HG03469 (cell line): ENCODE measurements at regions not wholly inside any gene's neighbourhood (a gene's known extent, or its start where the extent isn't known, plus 50 kb on each side); places are given as distances from the start of the nearest gene placed in this dataset.
A peak's percentile ranks its signal among the peaks of the same experiment; 100 is the strongest.

Experiments
- ATAC-seq: cut with Tn5 transposase; IDR thresholded peaks from one replicate; pipeline ENCODE4 v1.9.1; 2021; ENCODE audit warnings: mild to moderate bottlenecking, moderate library complexity, moderate number of reproducible peaks; ENCODE audit not compliant: unreplicated experiment

DNA sequence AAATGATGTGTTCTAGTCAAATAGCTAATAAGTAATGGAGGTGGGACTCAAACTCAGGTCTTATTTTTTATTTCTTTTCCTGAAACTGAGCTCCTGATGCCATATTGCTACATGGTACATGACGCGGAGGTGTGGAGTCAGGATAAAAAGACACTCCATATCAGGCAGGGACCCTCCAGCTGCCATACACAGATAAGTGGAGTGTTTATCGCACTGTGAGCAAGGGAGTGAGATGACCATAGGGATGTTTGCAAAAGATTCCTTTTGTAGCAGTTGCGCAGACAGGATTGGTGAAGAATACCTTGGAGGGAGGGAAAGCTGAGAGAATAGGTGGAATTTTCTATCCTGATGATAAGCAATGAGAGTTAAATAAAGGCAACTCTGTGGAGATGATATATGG lies 657.2 kb downstream of the RNF144A start:
- ATAC-seq: no peak

GRCh38 chr2:7577769-7578168 lies 660.6 kb downstream of the RNF144A start:
- no peak for ATAC-seq

DNA sequence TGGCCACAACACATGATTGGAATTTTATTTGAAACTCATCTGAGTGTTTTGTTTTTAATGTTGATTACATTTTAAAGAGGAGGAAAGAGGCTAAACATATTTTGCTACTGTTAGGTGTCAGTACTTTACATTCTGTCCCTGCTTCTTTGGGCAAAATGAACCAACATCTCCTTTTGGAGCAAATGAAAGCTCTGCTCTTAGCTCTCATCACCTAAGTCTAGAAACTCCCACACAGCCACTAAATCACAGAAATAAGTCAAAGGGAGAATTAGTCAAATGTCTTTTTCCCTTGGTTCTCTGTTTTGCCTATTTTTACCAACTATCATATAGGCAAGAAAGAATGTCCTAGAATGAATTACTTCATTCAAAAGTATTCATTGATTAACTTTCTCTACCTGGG lies 666.8 kb downstream of the RNF144A start:
- no peak for ATAC-seq

DNA sequence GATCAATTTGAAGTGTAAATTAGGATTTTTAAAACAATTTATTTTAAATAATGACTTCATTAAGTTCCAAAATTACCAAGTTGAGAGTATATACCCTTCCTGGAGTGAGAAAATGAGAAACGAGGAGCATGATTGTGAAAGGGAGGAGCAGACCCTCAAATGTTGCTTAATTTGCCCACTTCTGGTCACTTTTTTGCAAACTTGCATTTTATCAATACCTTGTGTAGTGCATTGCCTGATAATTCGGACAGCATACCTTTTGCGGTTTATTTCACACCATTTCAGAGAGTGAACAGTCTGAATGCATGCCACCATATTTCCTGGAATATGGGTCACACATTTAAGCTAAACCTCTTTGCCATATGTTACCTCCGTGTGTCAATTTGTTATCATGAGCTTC lies 669.7 kb downstream of the RNF144A start:
- ATAC-seq: no peak

- ATAC-seq: no peak
These were observed 671.1 kb downstream of the RNF144A start for GRCh38 chr2:7588295-7588694.

GRCh38 chr2:7592618-7593140 lies 675.5 kb downstream of the RNF144A start:
- ATAC-seq: no peak

- ATAC-seq: no peak
These were observed 676.1 kb downstream of the RNF144A start for GRCh38 chr2:7593360-7593759.

DNA sequence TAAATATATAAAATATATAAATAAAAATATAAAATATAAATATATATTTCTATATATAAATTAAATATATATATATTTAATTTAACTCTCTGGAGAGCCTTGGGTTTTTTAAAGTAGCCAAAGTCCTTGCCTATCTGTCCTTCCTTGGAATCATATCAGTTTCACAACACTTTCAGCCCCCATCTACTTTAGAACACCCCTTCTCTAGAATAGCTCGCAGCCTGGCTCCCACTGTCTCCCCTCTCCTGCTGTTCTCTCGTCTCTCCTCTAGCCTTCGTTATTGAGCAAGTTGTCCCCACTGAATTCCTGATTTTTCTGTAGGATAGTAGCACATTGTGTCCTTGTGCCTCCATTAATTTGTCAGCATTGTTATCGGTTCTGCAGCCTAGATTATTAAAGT lies 677.0 kb downstream of the RNF144A start:
- no peak for ATAC-seq

DNA sequence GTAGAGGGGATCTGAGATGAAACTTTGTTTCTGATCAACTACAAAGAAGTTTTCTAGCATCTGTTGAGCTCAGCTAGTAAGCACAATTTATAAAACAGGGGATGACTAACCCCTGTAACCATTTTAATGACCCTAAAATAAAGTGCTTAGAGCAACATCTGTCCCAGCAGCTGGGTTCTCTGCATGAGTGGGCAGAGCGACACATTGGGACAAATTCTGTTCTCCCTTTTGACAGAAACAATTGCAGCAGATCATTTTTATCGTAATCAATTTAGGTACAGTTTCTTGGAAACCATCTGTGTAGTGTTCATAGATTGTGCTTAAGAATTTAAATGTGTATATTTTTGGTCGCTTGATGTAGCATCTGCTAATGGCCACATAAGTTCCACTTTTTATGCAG lies 678.0 kb downstream of the RNF144A start:
- ATAC-seq: no peak

DNA sequence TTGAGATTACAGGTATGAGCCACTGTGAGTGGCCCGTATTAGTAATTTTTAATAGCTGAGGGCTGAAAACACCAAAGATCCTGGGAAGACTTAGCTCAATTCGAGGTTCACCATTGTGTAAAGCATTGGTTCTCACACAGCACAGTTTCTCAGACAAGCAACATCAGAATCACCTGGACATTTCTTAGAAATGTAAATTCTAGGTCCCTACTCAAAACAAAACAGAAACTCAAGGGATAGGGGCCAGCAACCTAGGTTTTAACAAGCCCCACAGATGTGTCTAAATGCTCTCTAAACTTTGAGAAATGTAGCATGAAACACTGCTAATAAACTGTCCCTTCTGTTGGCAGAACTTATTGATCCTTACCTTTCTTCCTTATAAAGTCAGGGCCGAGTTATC lies 681.2 kb downstream of the RNF144A start:
- ATAC-seq: no peak

DNA sequence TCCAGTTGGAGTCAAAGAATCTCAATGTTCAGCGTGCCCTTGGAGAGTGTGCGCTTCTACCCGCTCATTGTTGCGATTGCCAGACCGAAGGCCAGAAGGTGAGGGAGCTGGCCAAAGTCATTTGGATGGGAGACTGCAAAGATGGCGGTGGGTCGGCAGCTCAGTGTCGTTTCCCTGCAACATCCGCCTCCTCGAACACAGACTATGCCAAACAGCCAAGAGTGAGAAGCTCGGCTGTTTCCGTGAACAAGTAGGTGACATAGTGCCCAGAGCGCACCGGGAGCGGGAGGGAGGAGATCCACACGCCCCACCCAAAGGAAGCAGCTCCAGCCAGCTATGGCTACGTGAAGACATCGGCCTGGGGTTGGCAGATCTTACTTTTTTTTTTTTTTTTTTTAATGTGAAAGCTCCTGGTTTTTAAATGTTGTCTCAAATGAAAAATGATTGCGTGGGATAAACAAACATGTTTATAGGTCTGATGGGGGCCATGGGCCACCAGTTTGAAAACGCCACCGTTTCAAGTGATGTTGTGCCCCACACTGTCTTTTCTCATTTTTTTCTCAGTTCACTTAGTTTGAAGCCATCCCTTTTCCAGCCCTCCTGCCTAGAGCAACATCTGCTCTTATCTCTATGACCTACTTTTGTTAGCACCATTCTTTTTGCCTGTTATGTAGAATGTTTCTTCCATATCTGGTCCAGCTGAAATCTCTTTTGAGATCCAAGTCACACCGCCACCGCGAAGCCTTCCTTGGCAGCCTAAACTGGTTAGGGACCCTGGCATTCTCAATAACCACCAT lies 682.4 kb downstream of the RNF144A start:
- no peak for ATAC-seq

- no peak for ATAC-seq
These were observed 684.8 kb downstream of the RNF144A start for GRCh38 chr2:7601990-7602389.

DNA sequence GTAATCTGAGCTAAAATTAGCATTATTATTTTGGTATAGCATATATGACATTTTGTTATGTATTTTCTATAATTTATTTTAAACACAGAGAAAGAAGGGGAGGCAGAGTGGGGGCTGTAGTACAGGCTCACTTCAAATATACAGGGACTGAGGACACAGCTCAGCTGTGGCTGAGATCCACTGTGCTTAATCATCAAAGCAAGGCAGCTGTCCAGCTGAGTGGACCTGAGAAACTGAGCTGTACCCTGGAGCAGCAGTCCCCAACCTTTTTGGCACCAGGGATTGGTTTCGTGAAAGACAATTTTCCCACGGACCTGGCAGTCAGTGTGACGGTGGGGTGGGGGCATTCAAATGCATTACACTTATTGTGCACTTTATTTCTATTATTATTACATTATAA lies 687.2 kb downstream of the RNF144A start:
- ATAC-seq: no peak

GRCh38 chr2:7607441-7608173 lies 690.4 kb downstream of the RNF144A start:
- no peak for ATAC-seq

GRCh38 chr2:7609556-7609955 lies 692.3 kb downstream of the RNF144A start:
- peak; percentile 42 for ATAC-seq

DNA sequence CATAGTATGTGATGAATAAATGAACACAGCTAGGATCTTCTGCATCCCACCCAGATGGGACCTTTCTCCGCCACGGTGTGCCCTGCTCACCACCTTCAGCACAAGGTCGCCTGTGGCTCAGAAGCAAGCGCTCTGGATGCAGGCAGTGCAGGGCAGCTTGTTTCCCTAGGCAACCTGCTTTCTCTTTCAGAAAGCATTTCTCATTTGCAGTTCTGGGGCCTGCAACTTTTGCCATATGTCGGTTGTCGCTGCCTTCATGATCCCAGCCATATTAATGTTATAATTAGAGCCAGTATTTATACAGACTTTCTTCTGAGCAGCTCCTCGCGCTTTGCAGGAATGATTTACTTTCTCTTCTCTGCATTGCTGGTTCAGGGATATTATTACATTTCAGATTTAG lies 692.8 kb downstream of the RNF144A start:
- peak; percentile 47 for ATAC-seq

DNA sequence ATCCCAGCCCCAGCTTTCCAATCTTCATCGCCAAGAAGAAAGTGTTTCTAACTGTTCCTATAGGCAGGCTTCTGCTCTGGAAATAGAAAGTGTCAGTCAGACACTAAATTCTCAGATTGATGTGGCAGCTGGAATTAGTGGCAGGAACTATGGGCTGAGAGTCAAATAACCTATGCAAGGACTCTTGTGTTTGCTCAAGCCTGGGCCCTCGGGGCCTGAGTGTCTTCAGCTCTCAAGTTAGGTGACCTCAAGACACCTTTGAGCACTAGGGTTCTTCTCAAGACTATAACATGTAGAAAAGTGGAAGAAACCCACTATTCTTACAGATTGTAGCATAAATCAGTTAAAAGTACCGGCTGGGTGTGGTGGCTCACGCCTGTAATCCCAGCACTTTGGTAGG lies 694.5 kb downstream of the RNF144A start:
- no peak for ATAC-seq

DNA sequence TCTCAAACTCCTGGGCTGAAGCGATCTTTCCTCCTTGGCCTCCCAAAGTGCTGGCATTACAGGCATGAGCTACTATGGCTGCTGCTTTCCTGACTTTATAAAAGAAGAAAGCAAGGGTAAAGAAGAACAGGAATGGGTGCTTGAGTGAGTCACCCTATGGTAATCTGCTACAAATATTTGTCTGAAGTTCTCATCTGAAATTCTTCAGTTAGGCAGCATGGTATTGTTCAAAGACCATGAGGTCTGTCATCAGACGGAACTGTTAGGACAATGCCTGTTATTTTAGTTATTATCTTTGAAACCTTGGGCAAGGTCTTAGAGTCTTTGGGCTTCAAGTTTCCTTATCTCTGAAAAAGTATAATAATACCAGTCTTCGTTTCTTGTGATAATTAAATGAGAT lies 695.8 kb downstream of the RNF144A start:
- no peak for ATAC-seq

DNA sequence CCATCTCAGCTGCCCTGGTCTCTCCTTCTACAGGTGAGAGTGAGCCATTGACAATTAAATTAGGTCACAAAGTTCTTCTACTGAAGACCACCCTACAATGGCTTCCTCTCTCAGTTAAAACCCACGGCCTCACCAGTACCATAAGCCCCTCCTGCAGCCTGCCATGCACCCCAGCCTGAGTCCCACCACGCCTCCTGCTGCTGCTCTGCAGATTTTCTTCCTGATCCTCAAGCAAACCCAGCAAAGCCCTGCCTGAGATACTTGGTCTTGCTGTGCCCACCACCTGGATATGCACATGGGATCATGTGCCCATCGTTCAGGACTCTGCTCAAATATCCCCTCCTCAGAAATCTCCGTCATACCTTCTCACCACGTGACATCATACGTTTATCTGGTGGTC lies 696.6 kb downstream of the RNF144A start:
- no peak for ATAC-seq

GRCh38 chr2:7618031-7618430 lies 700.8 kb downstream of the RNF144A start:
- no peak for ATAC-seq

DNA sequence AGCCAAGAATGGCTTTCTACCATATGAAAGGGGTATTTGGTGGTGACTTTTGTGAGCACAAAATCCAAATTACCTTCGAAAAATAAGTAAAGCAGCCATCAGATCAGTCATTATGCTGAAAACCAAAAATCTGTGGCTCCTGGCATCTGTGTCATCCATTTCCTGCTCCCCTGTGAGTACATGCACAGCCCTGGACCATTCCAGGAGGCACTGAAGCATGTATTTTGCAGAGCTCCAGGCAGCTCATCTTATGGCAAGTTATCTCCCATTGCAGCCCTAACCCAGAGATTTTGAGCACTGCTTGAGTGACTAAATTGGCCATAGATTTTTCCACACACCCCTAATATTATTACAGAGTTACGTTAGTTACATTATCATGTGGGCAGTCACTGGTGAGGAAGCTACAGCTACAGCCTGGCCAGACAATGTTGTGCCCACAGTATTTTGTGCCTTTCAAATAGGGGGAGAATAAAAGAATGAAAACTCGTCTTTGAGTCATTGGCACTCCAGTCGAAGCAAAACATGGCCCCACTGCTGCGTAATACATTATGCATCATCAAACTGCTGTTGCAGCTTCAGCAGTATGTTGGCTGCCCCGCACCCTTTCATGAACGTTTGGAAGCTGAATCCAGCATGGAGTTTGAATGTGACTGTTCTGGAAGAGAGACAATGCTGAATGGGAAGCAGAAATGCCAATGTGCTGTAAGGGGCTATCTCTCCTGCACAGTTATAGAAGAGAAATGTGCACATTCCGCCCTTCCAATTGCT lies 702.2 kb downstream of the RNF144A start:
- no peak for ATAC-seq
